HG02798 (cell line): ENCODE measurements at regions not wholly inside any gene's neighbourhood (a gene's known extent, or its start where the extent isn't known, plus 50 kb on each side); places are given as distances from the start of the nearest gene placed in this dataset.
"Not testable (repeated sequence)": the region's sequence is repeated elsewhere in the genome, so short reads cannot be mapped to it uniquely, and the experiment has no call there.

Experiments
- ATAC-seq: cut with Tn5 transposase; IDR thresholded peaks from one replicate; pipeline ENCODE4 v1.9.1; 2021; ENCODE audit warnings: mild to moderate bottlenecking; ENCODE audit not compliant: unreplicated experiment, poor library complexity

GRCh38 chr2:220764171-220764570 is 807.9 kb downstream of the EPHA4 start:
- no peak for ATAC-seq

GRCh38 chr2:220767591-220768255 is 804.4 kb downstream of the EPHA4 start:
- ATAC-seq = no peak

GRCh38 chr2:220775856-220776488 is 796.1 kb downstream of the EPHA4 start:
- no peak for ATAC-seq

DNA sequence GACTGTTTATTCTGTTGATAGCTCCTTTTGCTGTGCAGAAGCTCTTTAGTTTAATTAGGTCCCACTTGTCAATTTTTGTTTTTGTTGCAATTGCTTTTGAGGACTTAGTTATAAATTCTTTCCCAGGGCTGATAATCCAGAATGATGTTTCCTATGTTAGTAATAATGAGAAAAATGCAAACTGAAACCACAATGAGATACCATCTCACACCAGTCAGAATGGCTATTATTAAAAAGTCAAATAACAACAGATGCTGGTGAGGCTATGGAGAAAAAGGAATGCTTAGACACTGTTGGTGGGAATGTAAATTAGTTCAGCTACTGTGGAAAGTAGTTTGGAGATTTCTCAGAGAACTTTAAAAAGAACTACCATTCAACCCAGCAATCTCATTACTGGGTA is 793.0 kb downstream of the EPHA4 start:
- ATAC-seq = not testable (repeated sequence)

DNA sequence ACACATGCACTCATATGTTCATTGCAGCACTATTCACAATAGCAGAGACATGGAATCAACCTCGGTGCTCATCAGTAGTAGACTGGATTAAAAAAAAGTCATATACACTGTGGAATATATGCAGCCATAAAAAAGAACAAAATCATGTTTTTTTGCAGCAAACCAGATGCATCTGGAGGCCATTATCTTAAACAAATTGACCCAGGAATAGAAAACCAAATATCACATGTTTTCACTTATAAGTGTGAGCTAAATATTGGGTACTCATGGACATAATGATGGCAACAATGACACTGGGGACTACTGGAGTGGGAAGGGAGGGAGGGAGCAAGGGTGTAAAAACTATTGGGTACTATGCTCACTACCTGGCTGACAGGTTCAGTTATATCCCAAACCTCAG is 792.6 kb downstream of the EPHA4 start:
- ATAC-seq = no peak

GRCh38 chr2:220779931-220780330 is 792.2 kb downstream of the EPHA4 start:
- no peak for ATAC-seq

DNA sequence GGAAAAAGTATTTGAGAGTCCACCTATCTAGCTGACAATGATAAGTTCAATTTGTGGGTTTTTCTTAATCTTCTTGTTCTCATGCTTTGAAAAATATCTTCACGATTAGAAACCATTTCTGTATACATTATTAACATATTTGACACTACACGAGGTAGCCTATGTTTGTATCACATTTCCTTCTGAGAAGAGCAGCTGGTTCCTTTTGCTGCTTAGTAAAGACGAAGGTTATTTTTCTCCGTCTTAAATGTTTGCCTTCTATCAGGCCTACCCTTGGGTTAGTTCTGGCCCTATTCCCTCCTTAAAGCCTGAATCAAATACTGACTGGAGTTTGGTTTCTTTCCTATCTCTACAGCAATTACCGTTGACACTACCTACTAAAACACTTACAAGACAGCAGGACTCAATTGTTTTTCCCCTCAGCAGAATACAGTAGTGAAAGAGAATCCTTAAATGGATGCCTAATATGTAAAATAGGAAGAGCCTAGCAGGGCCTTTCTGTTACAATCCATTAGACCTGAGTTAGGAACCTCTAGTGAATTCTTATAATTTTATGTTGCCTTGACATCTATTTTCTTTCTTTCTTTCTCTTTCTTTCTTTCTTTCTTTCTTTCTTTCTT is 790.4 kb downstream of the EPHA4 start:
- no peak for ATAC-seq

- no peak for ATAC-seq
These were observed 789.4 kb downstream of the EPHA4 start for GRCh38 chr2:220782609-220783113.

GRCh38 chr2:220783671-220784070 is 788.4 kb downstream of the EPHA4 start:
- ATAC-seq = no peak

- no peak for ATAC-seq
These were observed 786.9 kb downstream of the EPHA4 start for GRCh38 chr2:220785178-220785577.

DNA sequence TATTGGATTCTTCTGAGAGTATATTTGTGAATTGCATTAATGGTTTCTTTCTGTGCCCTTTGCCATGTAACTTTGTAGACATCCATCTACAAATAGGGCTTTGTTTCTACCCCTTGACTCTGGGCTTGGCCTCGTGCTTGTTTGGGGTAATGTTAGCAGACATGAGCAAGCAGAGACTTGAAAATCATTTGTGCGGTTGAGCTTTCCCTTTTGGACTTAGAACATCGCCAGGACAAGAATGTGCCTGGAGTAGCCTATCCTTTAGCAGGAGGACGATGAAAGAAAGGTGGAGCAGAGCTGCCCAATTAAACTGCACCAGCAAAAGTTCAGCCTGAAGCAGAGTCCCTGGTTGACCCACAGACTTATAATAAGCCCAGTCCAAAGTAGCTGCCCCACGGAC is 785.9 kb downstream of the EPHA4 start:
- ATAC-seq = no peak

DNA sequence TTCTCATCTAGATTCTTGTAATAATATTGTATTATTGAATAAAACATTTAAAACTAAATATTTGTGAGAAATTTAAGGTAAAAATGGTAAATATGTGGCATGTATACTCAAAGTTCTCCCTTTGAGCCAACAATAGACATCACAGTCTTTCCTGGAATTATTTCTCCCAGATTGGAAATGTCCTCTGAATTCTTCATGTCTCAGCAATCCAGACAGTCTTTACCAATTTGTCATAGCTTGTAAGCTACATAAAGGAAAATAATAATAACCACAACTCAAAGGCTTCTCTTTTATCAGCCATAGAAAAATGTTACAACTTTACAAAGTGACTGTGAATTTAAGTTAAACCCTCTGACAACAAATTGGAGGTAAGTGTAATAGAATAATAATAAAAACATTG is 784.9 kb downstream of the EPHA4 start:
- ATAC-seq = no peak

GRCh38 chr2:220789961-220790360 is 782.1 kb downstream of the EPHA4 start:
- no peak for ATAC-seq

GRCh38 chr2:220795705-220796104 is 776.4 kb downstream of the EPHA4 start:
- no peak for ATAC-seq

DNA sequence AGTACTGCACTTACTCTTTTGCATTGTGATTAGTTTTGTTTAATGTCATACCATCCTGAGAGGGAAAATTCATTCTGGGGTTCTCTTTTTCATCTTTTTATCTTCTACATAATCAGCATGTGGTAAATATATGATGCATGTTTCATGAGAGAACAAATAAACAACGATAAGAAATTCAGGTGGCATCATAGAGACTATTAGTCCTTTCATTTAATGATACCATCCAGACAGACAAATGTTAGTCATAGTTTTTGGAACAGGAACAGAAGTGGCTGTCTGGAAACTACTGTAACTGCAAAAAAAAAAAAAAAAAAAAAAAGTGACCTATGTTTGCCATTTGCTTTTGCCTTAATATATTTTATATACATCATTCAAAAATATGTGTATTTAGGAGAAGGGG is 761.0 kb downstream of the EPHA4 start:
- ATAC-seq = no peak

DNA sequence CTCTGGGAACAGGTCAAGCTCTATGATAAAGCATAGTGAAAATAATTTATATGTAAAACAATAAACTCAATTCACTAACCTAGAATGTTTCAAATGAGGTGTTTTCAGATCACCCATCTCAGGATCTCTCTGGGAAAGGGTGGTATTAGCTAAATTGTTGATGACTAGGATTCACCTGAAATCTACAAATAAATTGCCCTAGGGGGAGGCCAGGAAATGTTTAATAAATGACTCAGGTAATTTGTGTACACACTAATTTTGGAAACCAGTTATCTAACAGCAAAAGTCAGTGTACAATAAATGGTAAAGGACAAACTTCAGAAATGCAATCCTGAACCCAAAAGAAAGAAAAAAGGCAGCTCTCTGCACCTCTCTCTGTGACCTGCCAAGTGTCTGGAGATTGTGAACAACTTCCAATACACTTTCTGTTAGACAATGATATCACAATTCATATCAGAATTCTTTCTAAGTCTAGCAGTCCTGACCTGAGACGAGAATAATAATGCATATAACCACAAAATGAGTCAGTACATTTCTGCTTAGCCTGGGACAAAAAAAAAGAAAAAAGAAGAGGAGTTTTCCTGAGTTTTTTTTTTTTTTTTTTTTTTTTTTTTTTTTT is 760.0 kb downstream of the EPHA4 start:
- ATAC-seq = no peak

- ATAC-seq = no peak
These were observed 757.7 kb downstream of the EPHA4 start for GRCh38 chr2:220814441-220814840.

DNA sequence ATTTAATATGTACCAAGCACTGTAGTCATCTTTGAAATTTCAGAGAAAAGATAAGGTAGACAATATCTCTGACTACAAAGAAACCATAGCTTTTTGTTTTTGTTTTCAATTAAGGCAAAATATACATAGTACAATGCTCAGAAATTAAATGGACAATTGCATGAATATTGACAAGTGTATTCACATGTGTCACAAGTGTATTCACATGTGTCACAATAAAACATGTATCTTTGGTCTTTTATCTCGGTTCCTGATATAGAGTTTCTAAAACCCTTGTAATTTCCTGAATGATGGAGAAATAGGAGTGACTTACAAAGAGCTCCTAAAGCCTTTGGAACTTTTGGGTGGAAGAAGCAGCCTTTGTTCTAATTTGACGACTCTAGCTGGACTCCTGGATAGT is 756.4 kb downstream of the EPHA4 start:
- ATAC-seq = no peak

- ATAC-seq = no peak
These were observed 750.4 kb downstream of the EPHA4 start for GRCh38 chr2:220821683-220822082.

DNA sequence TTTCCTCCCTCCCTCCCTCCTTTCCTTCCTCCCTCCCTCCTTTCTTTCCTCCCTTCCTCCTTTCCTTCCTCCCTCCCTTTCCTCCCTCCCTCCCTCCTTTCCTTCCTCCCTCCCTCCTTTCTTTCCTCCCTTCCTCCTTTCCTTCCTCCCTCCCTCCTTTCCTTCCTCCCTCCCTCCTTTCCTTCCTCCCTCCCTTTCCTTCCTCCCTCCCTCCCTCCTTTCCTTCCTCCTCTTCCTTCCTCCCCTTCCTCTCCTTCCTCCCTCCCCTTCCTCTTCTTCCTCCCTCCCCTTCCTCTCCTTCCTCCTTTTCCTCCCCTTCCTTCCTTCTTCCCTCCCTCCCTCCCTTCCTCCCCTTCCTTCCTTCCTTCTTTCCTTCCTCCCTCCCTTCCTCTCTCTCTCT is 748.5 kb downstream of the EPHA4 start:
- ATAC-seq = not testable (repeated sequence)

DNA sequence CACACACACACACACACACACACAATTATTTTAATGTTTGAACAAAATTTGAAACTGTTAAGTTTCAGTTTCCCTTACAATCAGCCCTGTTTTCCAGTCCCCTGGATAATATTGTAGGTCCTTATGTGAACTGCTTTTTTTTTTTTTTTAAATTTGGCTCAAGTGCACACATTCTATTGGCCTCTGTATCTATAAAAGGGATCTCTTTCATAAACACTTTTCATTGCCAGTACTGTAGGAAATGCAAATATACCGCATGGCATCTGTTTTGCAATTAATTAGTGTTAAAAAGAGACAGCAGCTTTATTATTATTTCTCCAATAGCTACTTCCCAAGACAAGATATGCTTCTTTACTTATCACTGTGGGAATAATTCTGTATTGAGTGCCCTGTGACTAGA is 738.7 kb downstream of the EPHA4 start:
- ATAC-seq = no peak
